ENCODE measurements at regions not wholly inside any gene's neighbourhood (a gene's known extent, or its start where the extent isn't known, plus 50 kb on each side); places are given as distances from the start of the nearest gene placed in this dataset.

GRCh38 chr16:55154262-55154661 lies 169.7 kb upstream of the IRX6 start:
- no peaks in the 10 kb centered on the region for H3K27me3 ChIP-seq (ENCODE audit: control insufficient read depth, low read length)
- no peaks in the 10 kb centered on the region for H3F3A ChIP-seq (ENCODE audit: control insufficient read depth, insufficient read depth)
- no peak overlapping the region for H3K4me3 ChIP-seq (ENCODE audit: low read length)
- H4K20me1 ChIP-seq (ENCODE audit: control insufficient read depth, insufficient read depth, low read depth, low read length): no peaks in the 10 kb centered on the region
- TF ChIP-seq EZH2phosphoT487 (IDR thresholded peaks at IDR 0.05; ENCODE audit: borderline replicate concordance, low read length): no peak
- TF ChIP-seq CTCF (IDR thresholded peaks at IDR 0.05; ENCODE audit: low read depth, low read length, poor library complexity, severe bottlenecking): no peak
- no peaks in the 10 kb centered on the region for H3K9me2 ChIP-seq (replicated peaks; ENCODE audit: control insufficient read depth, low read length)
- no peaks in the 10 kb centered on the region for H3K4me1 ChIP-seq (ENCODE audit: control insufficient read depth, low read length)
- no peaks in the 10 kb centered on the region for H3K79me2 ChIP-seq (ENCODE audit: control insufficient read depth, low read length)
- H3K4me2 ChIP-seq (ENCODE audit: low read length): no peak overlapping the region
- H3K9me3 ChIP-seq (ENCODE audit: control insufficient read depth, insufficient read depth, low read length): no peaks in the 10 kb centered on the region
- no peaks in the 10 kb centered on the region for H3K36me3 ChIP-seq (ENCODE audit: control insufficient read depth, low read length)
- H3K27ac ChIP-seq (ENCODE audit: low read depth, low read length): no peak overlapping the region

- H3K4me1 ChIP-seq (ENCODE audit: control insufficient read depth, low read length): no peaks in the 10 kb centered on the region
- no peaks in the 10 kb centered on the region for H3F3A ChIP-seq (ENCODE audit: control insufficient read depth, insufficient read depth)
- H3K9me3 ChIP-seq (ENCODE audit: control insufficient read depth, insufficient read depth, low read length): no peaks in the 10 kb centered on the region
- H3K27me3 ChIP-seq (ENCODE audit: control insufficient read depth, low read length): no peaks in the 10 kb centered on the region
- H3K4me2 ChIP-seq (ENCODE audit: low read length): no peak overlapping the region
- no peak overlapping the region for H3K4me3 ChIP-seq (ENCODE audit: low read length)
- H3K9me2 ChIP-seq (replicated peaks; ENCODE audit: control insufficient read depth, low read length): no peaks in the 10 kb centered on the region
- TF ChIP-seq CTCF (IDR thresholded peaks at IDR 0.05; ENCODE audit: low read depth, low read length, poor library complexity, severe bottlenecking): no peak
- TF ChIP-seq EZH2phosphoT487 (IDR thresholded peaks at IDR 0.05; ENCODE audit: borderline replicate concordance, low read length): no peak
- H4K20me1 ChIP-seq (ENCODE audit: control insufficient read depth, insufficient read depth, low read depth, low read length): no peaks in the 10 kb centered on the region
- H3K27ac ChIP-seq (ENCODE audit: low read depth, low read length): no peak overlapping the region
- H3K79me2 ChIP-seq (ENCODE audit: control insufficient read depth, low read length): no peaks in the 10 kb centered on the region
- no peaks in the 10 kb centered on the region for H3K36me3 ChIP-seq (ENCODE audit: control insufficient read depth, low read length)
Observed at GRCh38 chr16:55154956-55155355, 169.0 kb upstream of the IRX6 start.

- no peaks in the 10 kb centered on the region for H3K9me2 ChIP-seq (replicated peaks; ENCODE audit: control insufficient read depth, low read length)
- H3K4me2 ChIP-seq (ENCODE audit: low read length): no peak overlapping the region
- no peaks in the 10 kb centered on the region for H3F3A ChIP-seq (ENCODE audit: control insufficient read depth, insufficient read depth)
- no peaks in the 10 kb centered on the region for H3K9me3 ChIP-seq (ENCODE audit: control insufficient read depth, insufficient read depth, low read length)
- no peaks in the 10 kb centered on the region for H3K4me1 ChIP-seq (ENCODE audit: control insufficient read depth, low read length)
- H3K79me2 ChIP-seq (ENCODE audit: control insufficient read depth, low read length): no peaks in the 10 kb centered on the region
- H4K20me1 ChIP-seq (ENCODE audit: control insufficient read depth, insufficient read depth, low read depth, low read length): no peaks in the 10 kb centered on the region
- no peaks in the 10 kb centered on the region for H3K36me3 ChIP-seq (ENCODE audit: control insufficient read depth, low read length)
- H3K27me3 ChIP-seq (ENCODE audit: control insufficient read depth, low read length): no peaks in the 10 kb centered on the region
- H3K4me3 ChIP-seq (ENCODE audit: low read length): no peak overlapping the region
- H3K27ac ChIP-seq (ENCODE audit: low read depth, low read length): no peak overlapping the region
- TF ChIP-seq EZH2phosphoT487 (IDR thresholded peaks at IDR 0.05; ENCODE audit: borderline replicate concordance, low read length): no peak
- TF ChIP-seq CTCF (IDR thresholded peaks at IDR 0.05; ENCODE audit: low read depth, low read length, poor library complexity, severe bottlenecking): no peak
Observed at GRCh38 chr16:55155815-55156214, 168.2 kb upstream of the IRX6 start.

- H3K36me3 ChIP-seq (ENCODE audit: control insufficient read depth, low read length): no peaks in the 10 kb centered on the region
- no peaks in the 10 kb centered on the region for H3K9me2 ChIP-seq (replicated peaks; ENCODE audit: control insufficient read depth, low read length)
- H3K9me3 ChIP-seq (ENCODE audit: control insufficient read depth, insufficient read depth, low read length): no peaks in the 10 kb centered on the region; the same call in 1 of the 2 replicates
- no peaks in the 10 kb centered on the region for H3K79me2 ChIP-seq (ENCODE audit: control insufficient read depth, low read length)
- TF ChIP-seq CTCF (IDR thresholded peaks at IDR 0.05; ENCODE audit: low read depth, low read length, poor library complexity, severe bottlenecking) (no peak), EZH2phosphoT487 (IDR thresholded peaks at IDR 0.05; ENCODE audit: borderline replicate concordance, low read length) (no peak)
- H3K4me3 ChIP-seq (ENCODE audit: low read length): no peak overlapping the region
- no peaks in the 10 kb centered on the region for H4K20me1 ChIP-seq (ENCODE audit: control insufficient read depth, insufficient read depth, low read depth, low read length)
- no peak overlapping the region for H3K27ac ChIP-seq (ENCODE audit: low read depth, low read length)
- no peaks in the 10 kb centered on the region for H3F3A ChIP-seq (ENCODE audit: control insufficient read depth, insufficient read depth)
- H3K4me2 ChIP-seq (ENCODE audit: low read length): no peak overlapping the region
- no peaks in the 10 kb centered on the region for H3K27me3 ChIP-seq (ENCODE audit: control insufficient read depth, low read length)
- no peaks in the 10 kb centered on the region for H3K4me1 ChIP-seq (ENCODE audit: control insufficient read depth, low read length)
Observed at GRCh38 chr16:55169780-55170179, 154.2 kb upstream of the IRX6 start.

All from DOHH2 (cell line).